ENCODE measurements at regions not wholly inside any gene's neighbourhood (a gene's known extent, or its start where the extent isn't known, plus 50 kb on each side); places are given as distances from the start of the nearest gene placed in this dataset.
A peak's percentile ranks its signal among the peaks of the same experiment; 100 is the strongest.

- no peak for DNase-seq
These were observed 110.7 kb upstream of the CTSC start for GRCh38 chr11:88448131-88448670.

GRCh38 chr11:88447281-88447680, 109.7 kb upstream of the CTSC start:
- DNase-seq: peak in 1 of 2 donors; percentile 37

- no peak for DNase-seq
These were observed 101.8 kb upstream of the CTSC start for GRCh38 chr11:88439356-88439755.

- DNase-seq: peak; percentile 66 to 73
These were observed 101.2 kb upstream of the CTSC start for GRCh38 chr11:88438721-88439120.

DNA sequence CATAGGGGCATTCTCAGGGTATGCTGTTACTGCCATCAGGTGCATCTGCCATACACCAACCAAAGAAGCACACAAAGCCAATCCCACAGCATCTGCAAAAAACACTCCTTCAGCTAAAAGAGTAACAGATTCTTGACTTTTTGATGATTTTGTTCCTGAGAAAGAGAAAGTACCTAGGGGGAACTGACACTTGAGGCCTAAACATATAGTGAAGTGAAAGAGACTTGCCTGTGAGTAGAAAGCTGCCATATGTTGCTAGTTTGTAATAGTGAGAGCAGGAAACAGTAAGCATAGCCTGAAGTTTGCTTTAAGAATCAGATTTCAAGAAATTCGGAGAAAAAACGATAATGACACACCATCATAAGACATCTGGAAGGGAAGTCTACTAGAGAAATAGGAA, 97.9 kb upstream of the CTSC start:
- peak; percentile 48 to 49 for DNase-seq

DNA sequence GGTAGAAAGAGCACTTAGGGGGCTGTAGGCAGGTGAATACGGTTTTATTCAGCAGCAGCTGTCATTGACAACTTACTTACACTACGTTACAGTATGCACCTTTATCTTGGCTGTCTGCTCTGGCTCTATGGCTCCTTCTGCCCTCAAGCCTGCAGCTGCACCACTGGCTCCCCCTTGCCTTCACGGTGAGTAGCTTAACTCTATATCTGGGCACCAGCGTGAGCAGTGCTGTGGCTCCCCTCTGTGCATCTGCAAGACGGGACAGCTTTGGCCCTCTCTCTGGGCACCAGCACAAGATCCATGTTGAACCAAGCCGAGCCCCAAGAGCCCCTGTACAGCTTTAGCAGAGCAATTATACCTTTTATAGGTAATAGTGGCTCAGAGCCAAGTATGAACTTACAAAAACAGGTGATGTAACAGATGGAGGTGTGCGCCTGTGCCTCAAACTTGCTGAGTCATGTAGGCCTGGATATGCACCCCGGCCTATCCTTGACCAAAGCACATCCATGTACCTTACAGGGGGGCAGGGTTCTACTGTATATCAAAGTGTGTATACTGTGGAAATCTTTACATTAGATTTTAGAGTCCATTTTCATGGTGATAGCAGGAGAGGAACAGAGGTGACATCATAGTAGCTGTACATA, 96.9 kb upstream of the CTSC start:
- DNase-seq: no peak

GRCh38 chr11:88433536-88434230, 96.1 kb upstream of the CTSC start:
- DNase-seq: no peak

GRCh38 chr11:88431675-88432341, 94.3 kb upstream of the CTSC start:
- DNase-seq: no peak

DNA sequence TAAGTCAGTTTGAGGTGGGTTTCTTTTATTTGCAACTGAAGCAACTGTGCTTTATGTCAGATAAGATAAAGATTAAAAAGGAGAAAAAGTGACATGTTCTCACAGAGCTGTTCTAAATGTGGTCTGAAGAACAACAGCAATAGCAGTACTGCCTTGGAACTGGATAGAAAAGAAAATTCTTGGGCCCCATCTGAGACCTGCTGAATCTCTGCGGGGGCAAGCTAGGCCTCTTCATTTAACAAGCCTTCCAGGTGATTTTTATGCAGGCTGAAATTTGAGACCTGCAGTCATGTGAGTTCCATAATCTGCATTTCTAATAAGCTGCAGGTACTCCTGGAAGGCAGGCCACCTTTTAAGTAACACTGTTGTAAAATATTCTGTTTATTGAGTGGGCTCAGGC, 91.4 kb upstream of the CTSC start:
- DNase-seq: no peak

DNA sequence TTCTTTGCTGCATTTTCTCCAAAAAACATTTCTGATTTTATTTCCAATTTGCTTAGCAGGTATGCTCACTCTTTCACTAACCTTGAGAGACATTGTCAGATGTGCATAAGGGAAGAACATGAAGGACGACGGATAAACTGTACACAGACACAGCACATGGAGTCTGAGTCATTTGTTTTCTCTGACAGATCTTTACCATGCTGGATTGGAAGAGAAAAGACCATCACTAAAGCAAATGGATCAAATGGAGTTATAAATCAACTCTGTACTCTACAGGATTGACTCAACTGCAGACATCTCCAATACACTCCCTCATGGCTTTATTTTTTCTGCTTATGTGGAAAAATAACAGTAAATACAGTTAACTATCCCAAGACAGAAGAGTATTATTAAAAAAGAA, 90.2 kb upstream of the CTSC start:
- no peak for DNase-seq

- DNase-seq: no peak
These were observed 87.3 kb upstream of the CTSC start for GRCh38 chr11:88424881-88425280.

DNA sequence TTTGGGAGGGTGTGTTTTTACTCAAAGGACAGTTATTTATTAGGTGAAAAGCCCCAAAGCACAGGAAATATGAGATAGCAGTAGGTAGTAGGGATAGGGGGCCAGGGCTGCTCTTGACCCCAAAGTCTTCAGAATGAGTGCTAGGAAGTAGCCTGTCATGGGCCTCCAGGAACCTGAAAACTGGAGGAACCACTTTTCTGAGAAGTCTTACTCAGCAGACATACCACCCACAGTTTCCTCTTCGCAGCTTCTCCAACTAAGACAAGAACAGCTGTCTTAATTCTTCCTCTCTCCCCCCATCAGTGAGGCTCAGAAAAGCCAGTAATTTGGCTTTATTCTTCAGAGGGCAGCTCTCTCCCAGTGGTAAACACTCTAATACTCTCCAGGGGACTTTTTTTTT, 84.0 kb upstream of the CTSC start:
- DNase-seq: peak; percentile 74 to 83

GRCh38 chr11:88420165-88420791, 82.7 kb upstream of the CTSC start:
- DNase-seq: peak in 1 of 2 donors; percentile 18

- no peak for DNase-seq
These were observed 81.0 kb upstream of the CTSC start for GRCh38 chr11:88418508-88418907.

- no peak for DNase-seq
These were observed 78.0 kb upstream of the CTSC start for GRCh38 chr11:88415495-88415894.

- no peak for DNase-seq
These were observed 77.5 kb upstream of the CTSC start for GRCh38 chr11:88414981-88415413.

DNA sequence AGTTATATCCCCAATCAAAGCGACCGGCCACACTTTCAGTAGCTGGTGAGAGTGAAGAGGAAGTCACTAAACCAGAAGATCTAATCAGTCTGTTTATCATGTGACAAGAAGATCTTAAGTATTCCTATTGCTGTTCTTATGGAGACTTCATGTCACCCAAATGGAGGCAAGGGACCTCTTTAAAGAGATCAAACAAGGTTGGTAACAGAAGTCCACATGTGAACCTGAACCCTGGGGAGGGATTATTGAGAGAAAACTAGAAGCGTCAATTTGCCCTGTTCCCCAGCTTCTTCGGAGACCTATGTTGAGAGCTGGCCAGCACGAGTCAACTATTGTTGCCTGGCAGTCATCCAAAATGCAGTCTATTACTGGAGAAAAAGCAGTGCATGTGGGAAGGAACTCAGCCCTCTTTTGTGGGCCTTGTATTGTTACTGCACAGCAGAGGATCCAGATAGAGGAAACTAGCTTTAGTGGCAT, 76.9 kb upstream of the CTSC start:
- peak; percentile 51 to 59 for DNase-seq

GRCh38 chr11:88411265-88411664, 73.7 kb upstream of the CTSC start:
- no peak for DNase-seq

- no peak for DNase-seq
These were observed 73.1 kb upstream of the CTSC start for GRCh38 chr11:88410656-88411055.

DNA sequence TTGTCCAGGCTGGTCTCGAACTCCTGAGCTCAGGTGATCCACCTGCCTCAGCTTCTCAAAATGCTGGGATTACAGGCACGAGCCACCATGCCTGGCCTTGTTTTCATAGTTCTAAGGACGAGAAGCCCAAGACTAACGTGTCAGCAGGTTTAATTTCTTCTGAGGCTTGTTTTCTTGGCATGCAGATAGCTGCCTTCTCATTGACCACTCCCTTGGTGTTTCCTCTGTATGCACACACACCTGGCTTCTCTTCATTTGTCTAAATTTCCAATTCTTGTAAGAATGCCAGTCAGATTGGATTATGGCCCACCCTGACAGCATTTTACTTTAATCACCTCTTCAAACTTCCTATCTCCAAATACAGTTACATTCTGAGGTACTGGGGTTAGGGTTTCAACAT, 72.5 kb upstream of the CTSC start:
- no peak for DNase-seq

DNA sequence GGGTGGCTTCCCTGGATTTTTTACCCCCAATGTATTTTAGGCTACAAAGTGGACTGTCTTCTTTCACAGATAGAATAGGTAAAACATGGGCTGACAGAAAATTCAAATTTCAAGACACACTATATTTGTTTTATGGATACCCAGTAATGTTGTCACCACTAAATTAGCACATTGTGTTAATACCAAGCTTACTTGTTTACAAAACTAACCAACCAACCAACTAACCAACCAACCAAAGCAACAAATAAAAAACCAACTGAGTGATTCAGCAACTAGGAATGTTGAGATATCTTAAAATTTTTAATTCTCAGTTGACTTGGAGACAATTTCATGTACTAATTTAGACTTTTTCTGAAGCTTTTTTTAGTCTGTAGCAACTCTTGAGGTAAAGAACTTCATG, 69.3 kb upstream of the CTSC start:
- no peak for DNase-seq

GRCh38 chr11:88405853-88406252, 68.3 kb upstream of the CTSC start:
- DNase-seq: no peak

All from inflammatory macrophage treated with lipopolysaccharide for 1 hour (primary cell).